ENCODE measurements at regions not wholly inside any gene's neighbourhood (a gene's known extent, or its start where the extent isn't known, plus 50 kb on each side); places are given as distances from the start of the nearest gene placed in this dataset.
"Not testable (repeated sequence)": the region's sequence is repeated elsewhere in the genome, so short reads cannot be mapped to it uniquely, and the experiment has no call there.

- DNase-seq: peak; percentile 59
Observed at GRCh38 chr3:94336046-94336753, 273.3 kb downstream of the NSUN3 start.

- DNase-seq: no peak
Observed at GRCh38 chr3:94345101-94345500, 282.2 kb downstream of the NSUN3 start.

GRCh38 chr3:94349310-94349878 lies 286.5 kb downstream of the NSUN3 start:
- DNase-seq: no peak

- no peak for DNase-seq
Observed at GRCh38 chr3:94356581-94356980, 293.7 kb downstream of the NSUN3 start.

GRCh38 chr3:94359996-94360395 lies 297.1 kb downstream of the NSUN3 start:
- no peak for DNase-seq

GRCh38 chr3:94360987-94361386 lies 298.1 kb downstream of the NSUN3 start:
- DNase-seq: peak; percentile 34

- no peak for DNase-seq
Observed at GRCh38 chr3:94362393-94362792, 299.5 kb downstream of the NSUN3 start.

GRCh38 chr3:94365006-94365405 lies 302.1 kb downstream of the NSUN3 start:
- no peak for DNase-seq

- DNase-seq: no peak
Observed at GRCh38 chr3:94372026-94372425, 309.2 kb downstream of the NSUN3 start.

GRCh38 chr3:94373456-94373855 lies 310.6 kb downstream of the NSUN3 start:
- DNase-seq: no peak

- no peak for DNase-seq
Observed at GRCh38 chr3:94374439-94375161, 311.7 kb downstream of the NSUN3 start.

- DNase-seq: not testable (repeated sequence)
Observed at GRCh38 chr3:94377123-94377696, 314.3 kb downstream of the NSUN3 start.

GRCh38 chr3:94377863-94378262 lies 315.0 kb downstream of the NSUN3 start:
- not testable (repeated sequence) for DNase-seq

GRCh38 chr3:94378322-94378721 lies 315.5 kb downstream of the NSUN3 start:
- DNase-seq: no peak

GRCh38 chr3:94379264-94379663 lies 316.4 kb downstream of the NSUN3 start:
- no peak for DNase-seq

- no peak for DNase-seq
Observed at GRCh38 chr3:94394885-94395284, 332.0 kb downstream of the NSUN3 start.

GRCh38 chr3:94395851-94396250 lies 333.0 kb downstream of the NSUN3 start:
- DNase-seq: no peak

GRCh38 chr3:94398036-94398435 lies 335.2 kb downstream of the NSUN3 start:
- no peak for DNase-seq

GRCh38 chr3:94401466-94401865 lies 338.6 kb downstream of the NSUN3 start:
- DNase-seq: no peak

GRCh38 chr3:94402126-94402525 lies 339.3 kb downstream of the NSUN3 start:
- DNase-seq: no peak

GRCh38 chr3:94405258-94406035 lies 342.6 kb downstream of the NSUN3 start:
- DNase-seq: peak; percentile 63

GRCh38 chr3:94406595-94406994 lies 343.7 kb downstream of the NSUN3 start:
- no peak for DNase-seq

GRCh38 chr3:94412936-94413335 lies 350.1 kb downstream of the NSUN3 start:
- DNase-seq: not testable (repeated sequence)

All from fibroblast of upper back skin (primary cell).